HCT116 (cell line): ENCODE measurements at regions not wholly inside any gene's neighbourhood (a gene's known extent, or its start where the extent isn't known, plus 50 kb on each side); places are given as distances from the start of the nearest gene placed in this dataset.

Source experiments
- ATAC-seq: fragments of 200-7000 bp; cut with Tn5 transposase; 2 replicates; pipeline ENCODE4 v1.9.1; 2020; ENCODE audit warnings: mild to moderate bottlenecking, moderate library complexity
- BruUV-seq: library from RNA; stranded (reverse); fragments of 400-500 nt; replicated peaks from 2 replicates; lab custom pipeline; 2021; lab: Mats Ljungman, UMichigan
- CTCF ChIA-PET: fragments of 300-600 bp; sonication (Branson Sonifier 250); formaldehyde crosslinking; loops from one replicate; lab custom pipeline; 2021; ENCODE audit warnings: antibody characterized with exemption; lab: Charles Lee
- POLR2A ChIA-PET: fragments of 300-600, 350-600 bp; sonication (Branson Sonifier 250); formaldehyde crosslinking; loops from one replicate; lab custom pipeline; 2021; ENCODE audit warnings: antibody characterized with exemption; lab: Charles Lee
- RAD21 ChIA-PET, 2 experiments: fragments of 300-600 bp; sonication (Branson Sonifier 250); formaldehyde crosslinking; loops; one replicate each; lab custom pipeline; 2023; ENCODE audit warnings: low total read pairs in 2 of 2; ENCODE audit not compliant: uncharacterized antibody in 2 of 2, unreplicated experiment in 2 of 2, low non-redundant PET in 1 of 2; lab: Charles Lee
- DNase-seq: peaks from one replicate; pipeline ENCODE4 v3.0.0-alpha.2; 2010; ENCODE audit warnings: low read depth, low spot score
- H2AFZ ChIP-seq: fragments of 200-600 bp; shearing (Covaris generic), sonication (generic); 2 replicates; pipeline ENCODE4 v1.6.1; 2017; ENCODE audit warnings: low read depth, mixed run types, mixed read lengths, antibody characterized with exemption, low read length; ENCODE audit not compliant: poor library complexity, severe bottlenecking
- H3K27ac ChIP-seq: 2 replicates; pipeline ENCODE4 v1.5.1; 2012; ENCODE audit warnings: low read depth, low read length
- H3K27me3 ChIP-seq: fragments of 200-600 bp; sonication (generic); 2 replicates; pipeline ENCODE4 v1.6.1; 2016; ENCODE audit warnings: mixed run types, low read length, mixed read lengths; ENCODE audit not compliant: insufficient read depth
- H3K36me3 ChIP-seq, 2 experiments: fragments of 200-500 bp in 1 of 2; fragments of 200-600 bp in 1 of 2; sonication (Bioruptor generic) in 1 of 2; sonication (generic) in 1 of 2; 2 replicates each; pipeline versions ENCODE4 v1.5.1 to v1.6.1; 2014 to 2016; ENCODE audit warnings: low read length in 2 of 2, inconsistent platforms in 1 of 2, mixed read lengths in 1 of 2, mixed run types in 1 of 2; ENCODE audit not compliant: insufficient read depth in 2 of 2, control insufficient read depth in 1 of 2
- H3K4me1 ChIP-seq, 2 experiments: fragments of 200-600 bp in 1 of 2; sonication (generic) in 1 of 2; 2 replicates each; pipeline versions ENCODE4 v1.5.1 to v1.6.1; 2012 to 2017; ENCODE audit warnings: low read length in 2 of 2, inconsistent platforms in 1 of 2, mild to moderate bottlenecking in 1 of 2, mixed read lengths in 1 of 2, mixed run types in 1 of 2, moderate library complexity in 1 of 2; ENCODE audit not compliant: insufficient read depth in 2 of 2, control insufficient read depth in 1 of 2
- H3K4me2 ChIP-seq: fragments of 200-600 bp; sonication (generic); 2 replicates; pipeline ENCODE4 v1.6.1; 2017; ENCODE audit warnings: mixed run types, low read length, mixed read lengths
- H3K4me3 ChIP-seq, 2 experiments: fragments of 200-600 bp in 1 of 2; sonication (generic) in 1 of 2; replicated peaks in 1 of 2; 2 replicates each; pipeline ENCODE4 v1.5.1; 2011 to 2016; ENCODE audit warnings: low read length in 2 of 2, control low read depth in 1 of 2, low read depth in 1 of 2, mild to moderate bottlenecking in 1 of 2, mixed read lengths in 1 of 2, mixed run types in 1 of 2
- H3K79me2 ChIP-seq: fragments of 200-600 bp; sonication (generic); 2 replicates; pipeline ENCODE4 v1.6.1; 2017; ENCODE audit warnings: mild to moderate bottlenecking, mixed run types, low read length, moderate library complexity, mixed read lengths; ENCODE audit not compliant: insufficient read depth
- H3K9ac ChIP-seq: fragments of 200-600 bp; sonication (generic); 2 replicates; pipeline ENCODE4 v1.6.1; 2016; ENCODE audit warnings: low read length, mixed read lengths
- H3K9me2 ChIP-seq: fragments of 200-600 bp; sonication (generic), shearing (Covaris generic); 2 replicates; pipeline ENCODE4 v1.6.1; 2017; ENCODE audit warnings: mixed run types, mild to moderate bottlenecking, moderate library complexity; ENCODE audit not compliant: insufficient read depth
- H3K9me3 ChIP-seq, 2 experiments: fragments of 200-500 bp in 1 of 2; fragments of 200-600 bp in 1 of 2; sonication (Bioruptor generic) in 1 of 2; sonication (generic) in 1 of 2; 2 replicates each; pipeline ENCODE4 v1.6.1; 2014 to 2017; ENCODE audit warnings: low read length in 2 of 2, mixed read lengths in 2 of 2, inconsistent platforms in 1 of 2, low read depth in 1 of 2, mild to moderate bottlenecking in 1 of 2, mixed run types in 1 of 2, moderate library complexity in 1 of 2; ENCODE audit not compliant: control insufficient read depth in 1 of 2, insufficient read depth in 1 of 2
- H4K20me1 ChIP-seq: fragments of 200-600 bp; sonication (generic), shearing (Covaris generic); 2 replicates; pipeline ENCODE4 v1.6.1; 2017; ENCODE audit warnings: mixed run types, mild to moderate bottlenecking, moderate library complexity; ENCODE audit not compliant: insufficient read depth
- FOSL1 ChIP-seq: IDR thresholded peaks from 2 replicates; pipeline ENCODE4 v1.6.1; 2012; ENCODE audit warnings: low read depth
- POLR2A ChIP-seq: IDR thresholded peaks from 2 replicates; pipeline ENCODE4 v1.7.0; 2011; ENCODE audit warnings: borderline replicate concordance; ENCODE audit not compliant: insufficient read depth, insufficient read length; ENCODE audit errors: extremely low read depth
- RAD21 ChIP-seq: IDR thresholded peaks from 2 replicates; pipeline ENCODE4 v1.6.1; 2012; ENCODE audit warnings: low read depth, mild to moderate bottlenecking
- intact Hi-C: fragments of 100-400 bp; cut with micrococcal nuclease; formaldehyde crosslinking; loops from 2 replicates; pipeline ENCODE4 v1.10.0; 2022
- TF ChIP-seq, protein P1 (sequence below): IDR thresholded peaks from 2 replicates; pipeline ENCODE4 v1.6.1; 2012
- TF ChIP-seq, protein P2 (sequence below): IDR thresholded peaks from 2 replicates; pipeline ENCODE4 v1.6.1; 2012; ENCODE audit warnings: low read depth
- TF ChIP-seq, protein P3 (sequence below), 3 experiments: fragments of 200-600 bp in 1 of 3; sonication (generic) in 1 of 3; IDR thresholded peaks in 2 of 3; conservative IDR thresholded peaks in 1 of 3; 2 replicates each; pipeline ENCODE4 v1.5.1; 2012 to 2017; ENCODE audit warnings: low read depth in 2 of 3, low read length in 2 of 3, antibody characterized with exemption in 1 of 3, borderline replicate concordance in 1 of 3, control low read depth in 1 of 3, mild to moderate bottlenecking in 1 of 3, mixed read lengths in 1 of 3, mixed run types in 1 of 3, moderate library complexity in 1 of 3; ENCODE audit not compliant: insufficient read depth in 1 of 3

DNA sequence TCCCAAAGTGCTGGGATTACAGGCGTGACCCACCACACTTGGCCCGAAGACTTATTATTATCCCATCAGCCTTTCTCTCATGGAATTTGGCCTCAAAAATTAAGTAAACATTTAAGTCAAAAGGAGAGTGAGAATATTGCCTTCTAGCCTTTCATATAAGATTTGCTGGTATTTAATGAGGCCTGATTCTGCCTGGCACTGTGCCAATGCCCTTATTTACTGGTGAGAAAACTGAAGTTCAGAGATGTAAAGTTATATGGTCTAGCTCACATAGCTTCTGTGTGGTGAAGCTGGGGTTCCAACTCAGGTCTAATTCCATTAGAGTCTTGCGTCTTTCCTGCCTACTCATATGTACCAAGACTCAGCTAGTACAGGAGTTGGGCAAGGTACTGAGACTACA lies 260.2 kb downstream of the SDHAF3 start (continued):
- TF ChIP-seq, protein P1, sequence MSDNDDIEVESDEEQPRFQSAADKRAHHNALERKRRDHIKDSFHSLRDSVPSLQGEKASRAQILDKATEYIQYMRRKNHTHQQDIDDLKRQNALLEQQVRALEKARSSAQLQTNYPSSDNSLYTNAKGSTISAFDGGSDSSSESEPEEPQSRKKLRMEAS: no peak
- TF ChIP-seq POLR2A (no peak), FOSL1 (no peak)

- Histone ChIP-seq H3K9me2 (no peaks in the 10 kb centered on the region), H3K9ac (no peak overlapping the region), H2AFZ (no peak overlapping the region), H3K36me3 (no peaks in the 10 kb centered on the region), H3K79me2 (no peaks in the 10 kb centered on the region), H3K4me3 (no peak overlapping the region), H3K27me3 (peaks cover 12% of the 10 kb centered on the region; the same call in 1 of the 2 replicates), H3K4me1 (no peaks in the 10 kb centered on the region), H3K4me2 (no peak overlapping the region), H3K27ac (no peak overlapping the region), H4K20me1 (no peaks in the 10 kb centered on the region), H3K9me3 (no peaks in the 10 kb centered on the region)
- ATAC-seq (no peak), DNase-seq (no peak)
- ChIA-PET CTCF (interaction anchor here (0.7 to 0.9 kb wide), 2 partner anchors 277 to 1472 kb away, joined by 3 to 6 read pairs; no protein-coding TSS in a partner anchor), POLR2A (no interaction called here), RAD21 (interaction anchor here in 1 of 2 experiments (0.7 kb wide), 1 partner anchor 63 kb away, joined by 5 read pairs; no protein-coding TSS in a partner anchor)
- TF ChIP-seq, protein P2, sequence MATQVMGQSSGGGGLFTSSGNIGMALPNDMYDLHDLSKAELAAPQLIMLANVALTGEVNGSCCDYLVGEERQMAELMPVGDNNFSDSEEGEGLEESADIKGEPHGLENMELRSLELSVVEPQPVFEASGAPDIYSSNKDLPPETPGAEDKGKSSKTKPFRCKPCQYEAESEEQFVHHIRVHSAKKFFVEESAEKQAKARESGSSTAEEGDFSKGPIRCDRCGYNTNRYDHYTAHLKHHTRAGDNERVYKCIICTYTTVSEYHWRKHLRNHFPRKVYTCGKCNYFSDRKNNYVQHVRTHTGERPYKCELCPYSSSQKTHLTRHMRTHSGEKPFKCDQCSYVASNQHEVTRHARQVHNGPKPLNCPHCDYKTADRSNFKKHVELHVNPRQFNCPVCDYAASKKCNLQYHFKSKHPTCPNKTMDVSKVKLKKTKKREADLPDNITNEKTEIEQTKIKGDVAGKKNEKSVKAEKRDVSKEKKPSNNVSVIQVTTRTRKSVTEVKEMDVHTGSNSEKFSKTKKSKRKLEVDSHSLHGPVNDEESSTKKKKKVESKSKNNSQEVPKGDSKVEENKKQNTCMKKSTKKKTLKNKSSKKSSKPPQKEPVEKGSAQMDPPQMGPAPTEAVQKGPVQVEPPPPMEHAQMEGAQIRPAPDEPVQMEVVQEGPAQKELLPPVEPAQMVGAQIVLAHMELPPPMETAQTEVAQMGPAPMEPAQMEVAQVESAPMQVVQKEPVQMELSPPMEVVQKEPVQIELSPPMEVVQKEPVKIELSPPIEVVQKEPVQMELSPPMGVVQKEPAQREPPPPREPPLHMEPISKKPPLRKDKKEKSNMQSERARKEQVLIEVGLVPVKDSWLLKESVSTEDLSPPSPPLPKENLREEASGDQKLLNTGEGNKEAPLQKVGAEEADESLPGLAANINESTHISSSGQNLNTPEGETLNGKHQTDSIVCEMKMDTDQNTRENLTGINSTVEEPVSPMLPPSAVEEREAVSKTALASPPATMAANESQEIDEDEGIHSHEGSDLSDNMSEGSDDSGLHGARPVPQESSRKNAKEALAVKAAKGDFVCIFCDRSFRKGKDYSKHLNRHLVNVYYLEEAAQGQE: no peak
- TF ChIP-seq, protein P3, sequence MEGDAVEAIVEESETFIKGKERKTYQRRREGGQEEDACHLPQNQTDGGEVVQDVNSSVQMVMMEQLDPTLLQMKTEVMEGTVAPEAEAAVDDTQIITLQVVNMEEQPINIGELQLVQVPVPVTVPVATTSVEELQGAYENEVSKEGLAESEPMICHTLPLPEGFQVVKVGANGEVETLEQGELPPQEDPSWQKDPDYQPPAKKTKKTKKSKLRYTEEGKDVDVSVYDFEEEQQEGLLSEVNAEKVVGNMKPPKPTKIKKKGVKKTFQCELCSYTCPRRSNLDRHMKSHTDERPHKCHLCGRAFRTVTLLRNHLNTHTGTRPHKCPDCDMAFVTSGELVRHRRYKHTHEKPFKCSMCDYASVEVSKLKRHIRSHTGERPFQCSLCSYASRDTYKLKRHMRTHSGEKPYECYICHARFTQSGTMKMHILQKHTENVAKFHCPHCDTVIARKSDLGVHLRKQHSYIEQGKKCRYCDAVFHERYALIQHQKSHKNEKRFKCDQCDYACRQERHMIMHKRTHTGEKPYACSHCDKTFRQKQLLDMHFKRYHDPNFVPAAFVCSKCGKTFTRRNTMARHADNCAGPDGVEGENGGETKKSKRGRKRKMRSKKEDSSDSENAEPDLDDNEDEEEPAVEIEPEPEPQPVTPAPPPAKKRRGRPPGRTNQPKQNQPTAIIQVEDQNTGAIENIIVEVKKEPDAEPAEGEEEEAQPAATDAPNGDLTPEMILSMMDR (IDR thresholded peaks at IDR 0.05 in 2 of 3, conservative IDR thresholded peaks at IDR 0.05 in 1 of 3; ENCODE audit: borderline replicate concordance in 1 of 3, insufficient read depth in 1 of 3, low read depth in 2 of 3, low read length in 2 of 3): peak in 1 of 3 experiments; percentile 17; a peak in 1 of 6 replicates
- TF ChIP-seq RAD21: peak; percentile 40
- intact Hi-C loops: no loop called here
- BruUV-seq: no TSS peak
Observed at GRCh38 chr7:97381815-97382554, 264.5 kb downstream of the SDHAF3 start.
